ENCODE measurements at regions not wholly inside any gene's neighbourhood (a gene's known extent, or its start where the extent isn't known, plus 50 kb on each side); places are given as distances from the start of the nearest gene placed in this dataset.
"Not testable (repeated sequence)": the region's sequence is repeated elsewhere in the genome, so short reads cannot be mapped to it uniquely, and the experiment has no call there.

- Histone ChIP-seq H3K36me3 (no peaks in the 10 kb centered on the region), H3K27me3 (no peaks in the 10 kb centered on the region), H3K4me1 (no peaks in the 10 kb centered on the region), H3K4me3 (no peak overlapping the region), H3K27ac (no peak overlapping the region), H3K9me3 (no peaks in the 10 kb centered on the region)
- DNase-seq (peak; percentile 30), ATAC-seq (no peak)
- no peak for TF ChIP-seq CTCF (IDR thresholded peaks at IDR 0.05)
- intact Hi-C loops (cut with DNase I) = no loop called here
Observed at GRCh38 chr16:87156195-87156594, 161.0 kb downstream of the C16orf95 start.

GRCh38 chr16:87160234-87160636, 157.0 kb downstream of the C16orf95 start:
- Histone ChIP-seq H3K36me3 (no peaks in the 10 kb centered on the region), H3K4me1 (no peaks in the 10 kb centered on the region), H3K27me3 (no peaks in the 10 kb centered on the region), H3K9me3 (no peaks in the 10 kb centered on the region), H3K27ac (no peak overlapping the region), H3K4me3 (no peak overlapping the region)
- ATAC-seq = peak; percentile 26
- intact Hi-C loops (cut with DNase I) = no loop called here
- no peak for TF ChIP-seq CTCF (IDR thresholded peaks at IDR 0.05)
- DNase-seq = peak; percentile 42

GRCh38 chr16:87160701-87161337, 156.4 kb downstream of the C16orf95 start:
- no peaks in the 10 kb centered on the region for H3K36me3 ChIP-seq
- intact Hi-C loops (cut with DNase I) = no loop called here
- peak; percentile 9 for ATAC-seq
- no peak for TF ChIP-seq CTCF (IDR thresholded peaks at IDR 0.05)
- H3K4me3 ChIP-seq = no peak overlapping the region
- DNase-seq = peak; percentile 51
- H3K27ac ChIP-seq = no peak overlapping the region
- no peaks in the 10 kb centered on the region for H3K27me3 ChIP-seq
- H3K9me3 ChIP-seq = no peaks in the 10 kb centered on the region
- H3K4me1 ChIP-seq = no peaks in the 10 kb centered on the region

GRCh38 chr16:87161410-87161809, 155.8 kb downstream of the C16orf95 start:
- intact Hi-C loops (cut with DNase I); H3K4me1 ChIP-seq; H3K27me3 ChIP-seq; H3K36me3 ChIP-seq; H3K9me3 ChIP-seq; H3K27ac ChIP-seq; ATAC-seq; H3K4me3 ChIP-seq: not testable (repeated sequence)
- peak; percentile 25 for DNase-seq

- TF ChIP-seq CTCF (IDR thresholded peaks at IDR 0.05) = no peak
- Histone ChIP-seq H3K9me3 (no peaks in the 10 kb centered on the region), H3K27ac (no peak overlapping the region), H3K36me3 (no peaks in the 10 kb centered on the region), H3K4me3 (no peak overlapping the region), H3K4me1 (no peaks in the 10 kb centered on the region), H3K27me3 (no peaks in the 10 kb centered on the region)
- intact Hi-C loops (cut with DNase I) = no loop called here
- peak; percentile 28 for DNase-seq
- no peak for ATAC-seq
Observed at GRCh38 chr16:87161822-87162676, 155.1 kb downstream of the C16orf95 start.

- H3K36me3 ChIP-seq; intact Hi-C loops (cut with DNase I); ATAC-seq; H3K27ac ChIP-seq; H3K4me3 ChIP-seq; H3K9me3 ChIP-seq; H3K4me1 ChIP-seq; H3K27me3 ChIP-seq; DNase-seq: not testable (repeated sequence)
Observed at GRCh38 chr16:87162799-87163198, 154.4 kb downstream of the C16orf95 start.

All from upper lobe of right lung (tissue), 1 donor.